HEK293T (cell line): ENCODE measurements at regions not wholly inside any gene's neighbourhood (a gene's known extent, or its start where the extent isn't known, plus 50 kb on each side); places are given as distances from the start of the nearest gene placed in this dataset.

ENCODE experiments used
- ELF4 ChIP-seq: fragments of 450-650 bp; IDR thresholded peaks from 2 replicates; pipeline ENCODE4 v1.6.1; 2017; ENCODE audit warnings: antibody characterized with exemption
- L3MBTL2 ChIP-seq: fragments of 450-650 bp; conservative IDR thresholded peaks from 2 replicates; pipeline ENCODE4 v1.6.1; 2016; ENCODE audit warnings: mild to moderate bottlenecking
- NFRKB ChIP-seq: fragments of 450-650 bp; IDR thresholded peaks from 2 replicates; pipeline ENCODE4 v1.6.1; 2016; ENCODE audit warnings: mild to moderate bottlenecking, moderate library complexity
- SP1 ChIP-seq: fragments of 450-650 bp; IDR thresholded peaks from 2 replicates; pipeline ENCODE4 v1.6.1; 2017
- SUZ12 ChIP-seq: fragments of 450-650 bp; IDR thresholded peaks from 2 replicates; pipeline ENCODE4 v1.6.1; 2016; ENCODE audit warnings: mild to moderate bottlenecking

DNA sequence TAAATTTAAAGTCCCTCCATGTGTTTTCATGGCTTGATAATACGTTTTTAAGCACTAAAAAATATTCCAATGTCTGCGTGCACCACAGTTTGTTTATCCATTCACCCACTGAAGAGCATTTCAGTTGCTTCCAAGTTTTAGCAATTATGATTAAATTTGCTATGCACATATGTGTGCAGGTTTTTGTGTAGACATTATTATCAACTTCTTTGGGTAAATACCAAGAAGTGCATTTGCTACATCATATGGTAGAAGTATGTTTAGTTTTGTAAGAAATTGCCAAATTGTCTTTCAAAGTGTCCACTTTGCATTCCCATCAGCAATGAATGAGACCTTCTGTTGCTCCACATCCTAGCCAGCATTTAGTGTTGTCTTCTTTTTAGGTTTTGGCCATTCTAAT lies 550.0 kb downstream of the BRINP3 start:
- no peak for TF ChIP-seq SUZ12
- TF ChIP-seq ELF4 = no peak
- TF ChIP-seq NFRKB = no peak
- TF ChIP-seq SP1 = no peak
- no peak for TF ChIP-seq L3MBTL2
